ENCODE measurements at regions not wholly inside any gene's neighbourhood (a gene's known extent, or its start where the extent isn't known, plus 50 kb on each side); places are given as distances from the start of the nearest gene placed in this dataset.
A peak's percentile ranks its signal among the peaks of the same experiment; 100 is the strongest.

DNA sequence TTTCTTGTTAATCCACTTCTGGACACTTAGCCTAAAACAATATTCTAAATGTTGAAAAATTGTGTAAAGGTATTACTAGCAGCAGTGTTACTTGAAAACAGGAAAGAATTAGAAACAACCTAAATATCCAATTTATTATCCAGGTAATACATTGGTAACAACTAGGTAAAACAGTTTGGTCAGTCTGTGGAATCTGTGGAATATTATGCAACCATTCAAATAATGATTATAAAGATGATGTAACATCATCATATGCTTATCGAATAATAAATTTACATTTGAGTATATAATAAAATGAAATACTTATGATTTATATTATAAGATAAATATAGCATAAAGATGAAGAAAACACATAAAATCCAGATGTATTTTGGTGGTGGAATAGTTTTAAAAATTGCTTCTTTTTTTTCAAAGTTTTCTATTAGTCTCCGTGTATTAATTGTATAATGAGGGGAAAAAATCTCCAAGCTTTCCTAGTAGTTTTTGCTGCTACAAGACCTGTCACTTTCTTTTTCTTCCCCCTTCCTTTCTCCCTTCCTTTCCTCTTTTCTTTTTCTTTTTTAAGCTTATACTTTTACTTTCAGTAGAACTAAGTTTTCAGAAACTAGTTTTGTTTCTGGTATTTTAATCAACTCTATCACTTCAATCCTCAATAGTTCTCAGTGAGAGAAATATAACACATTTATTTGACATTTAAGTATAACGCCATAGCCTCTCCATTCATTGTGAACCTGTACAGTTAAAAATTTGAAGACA, 197.8 kb upstream of the HMCN1 start:
- H3K9me2 ChIP-seq (replicated peaks; ENCODE audit: low read length), result no peaks in the 10 kb centered on the region
- H3K79me2 ChIP-seq (ENCODE audit: low read length), result no peaks in the 10 kb centered on the region
- H3K4me1 ChIP-seq (ENCODE audit: insufficient read depth, low read length), result peaks cover 3% of the 10 kb centered on the region; the same call in 1 of the 2 replicates
- no peak overlapping the region for H3K4me2 ChIP-seq (ENCODE audit: low read length)
- no peak overlapping the region for H2AFZ ChIP-seq (ENCODE audit: low read length)
- no peak overlapping the region for H3K27ac ChIP-seq (ENCODE audit: low read length)
- no peak overlapping the region for H3K9ac ChIP-seq (ENCODE audit: low read length)
- ATAC-seq, result no peak
- BruUV-seq (replicated peaks), result no TSS peak
- CTCF ChIA-PET, result no interaction called here
- H3K9me3 ChIP-seq (ENCODE audit: low read length), result no peaks in the 10 kb centered on the region
- no peak for TF ChIP-seq EZH2 (IDR thresholded peaks at IDR 0.05; ENCODE audit: low read length, unreplicated experiment)
- no peak for TF ChIP-seq EZH2phosphoT487 (IDR thresholded peaks at IDR 0.05; ENCODE audit: borderline replicate concordance, low read length)
- TF ChIP-seq, protein P1, sequence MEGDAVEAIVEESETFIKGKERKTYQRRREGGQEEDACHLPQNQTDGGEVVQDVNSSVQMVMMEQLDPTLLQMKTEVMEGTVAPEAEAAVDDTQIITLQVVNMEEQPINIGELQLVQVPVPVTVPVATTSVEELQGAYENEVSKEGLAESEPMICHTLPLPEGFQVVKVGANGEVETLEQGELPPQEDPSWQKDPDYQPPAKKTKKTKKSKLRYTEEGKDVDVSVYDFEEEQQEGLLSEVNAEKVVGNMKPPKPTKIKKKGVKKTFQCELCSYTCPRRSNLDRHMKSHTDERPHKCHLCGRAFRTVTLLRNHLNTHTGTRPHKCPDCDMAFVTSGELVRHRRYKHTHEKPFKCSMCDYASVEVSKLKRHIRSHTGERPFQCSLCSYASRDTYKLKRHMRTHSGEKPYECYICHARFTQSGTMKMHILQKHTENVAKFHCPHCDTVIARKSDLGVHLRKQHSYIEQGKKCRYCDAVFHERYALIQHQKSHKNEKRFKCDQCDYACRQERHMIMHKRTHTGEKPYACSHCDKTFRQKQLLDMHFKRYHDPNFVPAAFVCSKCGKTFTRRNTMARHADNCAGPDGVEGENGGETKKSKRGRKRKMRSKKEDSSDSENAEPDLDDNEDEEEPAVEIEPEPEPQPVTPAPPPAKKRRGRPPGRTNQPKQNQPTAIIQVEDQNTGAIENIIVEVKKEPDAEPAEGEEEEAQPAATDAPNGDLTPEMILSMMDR (conservative IDR thresholded peaks at IDR 0.05; ENCODE audit: low read depth, low read length), result no peak
- POLR2A ChIA-PET (ENCODE audit: unreplicated experiment), result no interaction called here
- H3K27me3 ChIP-seq (ENCODE audit: low read length), result no peaks in the 10 kb centered on the region
- no peaks in the 10 kb centered on the region for H4K20me1 ChIP-seq (ENCODE audit: low read length)
- no peaks in the 10 kb centered on the region for H3K36me3 ChIP-seq (ENCODE audit: low read depth, low read length)
- H3F3A ChIP-seq (ENCODE audit: low read length, unreplicated experiment), result no peaks in the 10 kb centered on the region
- intact Hi-C loops (cut with micrococcal nuclease), result no loop called here
- DNase-seq, result no peak
- H3K4me3 ChIP-seq (ENCODE audit: low read length), result no peak overlapping the region

DNA sequence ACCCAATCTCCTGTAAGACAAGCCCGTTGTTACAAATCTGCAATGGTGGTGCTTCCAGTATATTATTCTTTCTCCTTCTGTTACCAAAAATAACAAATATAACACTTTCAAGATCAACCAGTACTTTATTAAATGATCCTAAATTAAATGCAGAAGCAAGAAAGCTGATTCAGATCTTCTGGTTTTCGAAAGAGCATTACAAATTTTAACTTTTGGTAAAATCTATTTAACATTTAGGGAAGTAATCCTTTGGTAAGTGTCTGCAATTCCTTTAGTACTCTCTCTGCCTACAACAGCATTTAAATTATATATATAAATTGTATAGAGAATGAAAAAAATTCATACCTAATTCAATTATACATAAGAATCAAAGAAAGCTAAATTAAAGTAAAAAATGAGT, 198.6 kb upstream of the HMCN1 start:
- Histone ChIP-seq H3K4me1 (ENCODE audit: insufficient read depth, low read length) (peaks cover 3% of the 10 kb centered on the region; the same call in 1 of the 2 replicates), H2AFZ (ENCODE audit: low read length) (no peak overlapping the region), H3K27me3 (ENCODE audit: low read length) (no peaks in the 10 kb centered on the region), H3K9me3 (ENCODE audit: low read length) (no peaks in the 10 kb centered on the region), H3K9ac (ENCODE audit: low read length) (no peak overlapping the region), H4K20me1 (ENCODE audit: low read length) (no peaks in the 10 kb centered on the region), H3K4me3 (ENCODE audit: low read length) (no peak overlapping the region), H3K4me2 (ENCODE audit: low read length) (no peak overlapping the region), H3K9me2 (replicated peaks; ENCODE audit: low read length) (no peaks in the 10 kb centered on the region), H3K36me3 (ENCODE audit: low read depth, low read length) (no peaks in the 10 kb centered on the region), H3K27ac (ENCODE audit: low read length) (no peak overlapping the region), H3F3A (ENCODE audit: low read length, unreplicated experiment) (no peaks in the 10 kb centered on the region), H3K79me2 (ENCODE audit: low read length) (no peaks in the 10 kb centered on the region)
- ChIA-PET POLR2A (ENCODE audit: unreplicated experiment) (no interaction called here), CTCF (no interaction called here)
- no peak for DNase-seq
- intact Hi-C loops (cut with micrococcal nuclease), result no loop called here
- BruUV-seq (replicated peaks), result no TSS peak
- no peak for TF ChIP-seq EZH2 (IDR thresholded peaks at IDR 0.05; ENCODE audit: low read length, unreplicated experiment)
- TF ChIP-seq EZH2phosphoT487 (IDR thresholded peaks at IDR 0.05; ENCODE audit: borderline replicate concordance, low read length), result no peak
- TF ChIP-seq, protein P1 (conservative IDR thresholded peaks at IDR 0.05; ENCODE audit: low read depth, low read length), result no peak
- ATAC-seq, result no peak

DNA sequence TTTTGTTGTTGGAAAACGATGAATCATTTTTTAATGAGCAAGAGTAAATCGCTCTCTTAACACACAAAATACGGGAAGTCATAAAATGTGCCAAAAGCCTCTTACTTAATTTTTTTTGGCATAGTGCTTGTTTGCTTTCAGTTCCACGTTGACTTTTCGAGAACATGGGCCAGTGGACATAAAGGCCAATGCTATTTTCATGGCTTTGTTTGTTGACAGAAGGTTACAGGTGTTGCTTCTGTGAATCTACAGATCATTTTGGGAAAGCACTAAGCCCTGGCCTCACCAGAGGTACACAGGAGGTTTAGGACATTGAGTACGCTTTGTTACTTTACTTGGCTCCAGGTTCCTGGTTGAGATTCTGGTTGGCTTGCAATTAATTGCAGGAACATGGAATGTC, 199.4 kb upstream of the HMCN1 start:
- no peaks in the 10 kb centered on the region for H4K20me1 ChIP-seq (ENCODE audit: low read length)
- TF ChIP-seq EZH2 (IDR thresholded peaks at IDR 0.05; ENCODE audit: low read length, unreplicated experiment) (no peak), EZH2phosphoT487 (IDR thresholded peaks at IDR 0.05; ENCODE audit: borderline replicate concordance, low read length) (no peak)
- TF ChIP-seq, protein P1 (conservative IDR thresholded peaks at IDR 0.05; ENCODE audit: low read depth, low read length), result no peak
- ChIA-PET POLR2A (ENCODE audit: unreplicated experiment) (no interaction called here), CTCF (no interaction called here)
- no peaks in the 10 kb centered on the region for H3K79me2 ChIP-seq (ENCODE audit: low read length)
- DNase-seq, result peak; percentile 7
- no peaks in the 10 kb centered on the region for H3K36me3 ChIP-seq (ENCODE audit: low read depth, low read length)
- intact Hi-C loops (cut with micrococcal nuclease), result no loop called here
- no peaks in the 10 kb centered on the region for H3F3A ChIP-seq (ENCODE audit: low read length, unreplicated experiment)
- H3K4me1 ChIP-seq (ENCODE audit: insufficient read depth, low read length), result peaks cover 3% of the 10 kb centered on the region; the same call in 1 of the 2 replicates
- H3K9me2 ChIP-seq (replicated peaks; ENCODE audit: low read length), result no peaks in the 10 kb centered on the region
- H3K9ac ChIP-seq (ENCODE audit: low read length), result no peak overlapping the region
- no peak overlapping the region for H3K4me2 ChIP-seq (ENCODE audit: low read length)
- ATAC-seq, result no peak
- no TSS peak for BruUV-seq (replicated peaks)
- H3K9me3 ChIP-seq (ENCODE audit: low read length), result no peaks in the 10 kb centered on the region
- H3K4me3 ChIP-seq (ENCODE audit: low read length), result no peak overlapping the region
- H3K27ac ChIP-seq (ENCODE audit: low read length), result no peak overlapping the region
- no peaks in the 10 kb centered on the region for H3K27me3 ChIP-seq (ENCODE audit: low read length)
- H2AFZ ChIP-seq (ENCODE audit: low read length), result no peak overlapping the region

Data from PC-3 (cell line).